Stimulated activated CD4-positive, alpha-beta T cell treated with anti-CD3 and anti-CD28 coated beads, Interleukin-4, amount 100 ng/mL, for 24 hours (primary cell): ENCODE measurements at regions not wholly inside any gene's neighbourhood (a gene's known extent, or its start where the extent isn't known, plus 50 kb on each side); places are given as distances from the start of the nearest gene placed in this dataset.
"Not testable (repeated sequence)": the region's sequence is repeated elsewhere in the genome, so short reads cannot be mapped to it uniquely, and the experiment has no call there.

ENCODE experiments used
- DNase-seq: peaks from one replicate; pipeline ENCODE4 v3.0.0-alpha.2; 2020

DNA sequence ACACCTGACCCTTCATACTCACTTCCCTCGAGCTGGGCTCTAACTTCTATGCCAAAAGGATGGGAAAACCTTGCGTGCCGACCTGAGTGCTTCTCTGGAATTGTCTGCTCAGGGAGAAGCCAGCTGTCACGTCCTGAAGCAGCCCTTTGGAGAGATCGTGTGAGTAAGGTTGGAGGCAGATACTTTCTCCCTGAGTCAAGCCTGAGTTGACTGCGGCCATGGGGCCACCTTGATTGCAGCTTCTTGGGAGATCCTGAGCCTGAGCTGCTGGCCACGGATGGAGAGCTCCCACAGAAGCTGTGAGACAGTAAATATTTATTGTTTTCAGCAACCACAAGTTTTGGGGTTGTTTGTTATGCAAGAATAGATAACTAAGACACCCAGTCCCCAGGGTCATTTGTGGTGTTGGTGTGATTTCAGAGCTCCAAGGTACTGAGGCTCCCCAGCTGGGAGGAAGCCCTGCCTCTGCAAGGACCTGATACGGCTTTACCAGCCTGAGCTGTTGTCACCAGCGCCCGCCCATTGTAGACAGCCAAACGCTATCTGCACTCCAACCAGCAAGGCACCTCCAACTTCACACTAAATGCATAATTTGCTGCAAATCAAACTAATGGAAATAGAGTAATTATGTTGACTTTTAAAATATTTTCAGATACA lies 531.6 kb downstream of the PTPRU start:
- DNase-seq, result no peak

GRCh38 chr1:29767088-29767685 lies 530.9 kb downstream of the PTPRU start:
- DNase-seq, result no peak

- DNase-seq, result no peak
Measured at GRCh38 chr1:29762635-29763034, 526.3 kb downstream of the PTPRU start.

DNA sequence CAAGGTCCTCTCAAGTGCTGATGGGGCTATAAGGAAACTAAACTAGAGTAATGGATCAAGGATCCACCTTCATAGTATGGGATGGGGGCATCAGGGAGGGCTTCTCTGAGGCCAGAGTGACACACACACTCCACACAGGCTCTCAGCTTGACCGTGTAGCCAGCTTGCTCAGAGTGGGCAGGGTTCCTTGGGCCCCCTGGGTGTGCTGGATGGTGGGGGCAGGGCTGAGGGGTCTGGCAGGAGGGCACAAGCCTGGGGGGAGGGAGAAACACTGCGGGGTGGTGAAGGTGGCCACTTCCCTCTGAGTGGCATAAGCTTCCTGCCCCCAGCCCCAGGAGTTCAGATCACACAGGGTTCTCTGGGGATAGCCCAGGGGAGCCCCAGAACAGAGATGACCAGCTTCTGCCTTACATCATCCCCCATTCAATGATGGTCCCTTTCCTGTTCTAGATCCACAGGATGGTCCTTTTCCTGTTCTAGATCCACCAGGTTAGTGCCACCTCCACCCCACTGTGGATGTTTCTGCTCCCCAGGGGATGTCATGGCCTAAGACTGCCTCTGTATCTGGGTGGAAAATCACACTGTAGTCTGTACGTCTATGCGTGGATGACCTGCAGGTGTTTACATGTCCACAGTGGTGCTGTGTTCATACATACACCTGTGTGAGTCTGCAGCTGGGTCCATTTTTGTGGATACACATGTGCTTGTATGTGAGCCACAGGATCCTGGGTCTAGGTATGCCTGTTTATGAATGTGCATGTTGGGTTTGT lies 525.0 kb downstream of the PTPRU start:
- DNase-seq, result no peak

DNA sequence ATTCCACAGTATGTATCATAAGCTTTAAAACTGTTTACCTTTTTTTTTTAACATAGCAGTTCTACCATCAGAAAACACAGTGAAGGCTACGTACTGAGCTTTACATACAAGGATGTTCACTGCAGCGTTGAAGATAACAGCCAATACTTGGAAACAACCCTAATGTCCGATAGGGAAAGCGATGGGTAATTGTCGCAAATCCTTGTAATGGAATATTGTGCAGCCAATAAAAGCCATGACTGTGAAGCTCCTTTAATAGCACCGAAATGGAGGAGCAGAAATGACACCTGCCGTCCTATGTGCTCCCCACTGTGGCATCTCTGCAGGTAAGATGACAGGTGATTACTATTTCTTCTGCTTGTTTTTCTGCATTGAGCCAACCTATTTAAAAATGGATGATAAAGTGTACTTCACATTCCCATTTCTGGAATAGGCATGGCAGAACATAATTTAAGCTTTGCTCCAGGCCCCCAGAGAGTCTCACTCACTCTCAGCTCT lies 523.8 kb downstream of the PTPRU start:
- DNase-seq, result no peak

DNA sequence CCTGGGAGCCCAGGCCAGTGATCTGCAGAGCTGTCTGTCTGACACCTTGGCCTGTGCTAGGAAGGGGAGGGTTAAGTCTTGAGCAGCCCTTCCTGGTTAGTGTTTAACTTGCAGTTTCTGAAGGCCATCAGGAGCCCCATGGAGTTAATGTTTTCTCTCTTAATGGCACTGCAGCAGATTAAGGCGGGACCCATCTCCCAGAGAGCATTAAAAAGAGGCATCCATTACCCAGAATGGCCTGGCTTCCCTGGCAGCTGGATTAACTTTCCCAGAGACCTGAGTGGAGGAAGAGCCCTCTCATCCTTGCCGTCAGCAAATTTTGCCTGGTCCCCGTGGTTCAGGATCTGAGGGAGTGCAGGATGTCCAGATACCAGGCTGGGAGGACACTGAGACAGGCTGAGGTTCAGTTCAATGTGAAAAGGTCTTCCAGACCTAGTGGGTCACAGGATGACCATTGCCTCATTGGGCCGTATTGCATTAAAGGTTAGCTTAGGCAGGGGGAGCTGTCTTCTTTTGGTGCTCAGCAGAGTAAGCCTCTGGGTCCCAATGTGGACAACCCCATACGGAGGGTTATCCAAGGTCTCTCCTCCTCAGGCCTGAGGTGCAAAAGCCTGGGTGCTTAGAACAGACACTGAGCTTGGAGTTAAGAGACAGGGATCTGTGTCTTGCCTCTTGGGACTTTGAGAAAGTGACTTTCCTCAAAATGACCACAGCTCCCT lies 522.6 kb downstream of the PTPRU start:
- DNase-seq, result no peak

DNA sequence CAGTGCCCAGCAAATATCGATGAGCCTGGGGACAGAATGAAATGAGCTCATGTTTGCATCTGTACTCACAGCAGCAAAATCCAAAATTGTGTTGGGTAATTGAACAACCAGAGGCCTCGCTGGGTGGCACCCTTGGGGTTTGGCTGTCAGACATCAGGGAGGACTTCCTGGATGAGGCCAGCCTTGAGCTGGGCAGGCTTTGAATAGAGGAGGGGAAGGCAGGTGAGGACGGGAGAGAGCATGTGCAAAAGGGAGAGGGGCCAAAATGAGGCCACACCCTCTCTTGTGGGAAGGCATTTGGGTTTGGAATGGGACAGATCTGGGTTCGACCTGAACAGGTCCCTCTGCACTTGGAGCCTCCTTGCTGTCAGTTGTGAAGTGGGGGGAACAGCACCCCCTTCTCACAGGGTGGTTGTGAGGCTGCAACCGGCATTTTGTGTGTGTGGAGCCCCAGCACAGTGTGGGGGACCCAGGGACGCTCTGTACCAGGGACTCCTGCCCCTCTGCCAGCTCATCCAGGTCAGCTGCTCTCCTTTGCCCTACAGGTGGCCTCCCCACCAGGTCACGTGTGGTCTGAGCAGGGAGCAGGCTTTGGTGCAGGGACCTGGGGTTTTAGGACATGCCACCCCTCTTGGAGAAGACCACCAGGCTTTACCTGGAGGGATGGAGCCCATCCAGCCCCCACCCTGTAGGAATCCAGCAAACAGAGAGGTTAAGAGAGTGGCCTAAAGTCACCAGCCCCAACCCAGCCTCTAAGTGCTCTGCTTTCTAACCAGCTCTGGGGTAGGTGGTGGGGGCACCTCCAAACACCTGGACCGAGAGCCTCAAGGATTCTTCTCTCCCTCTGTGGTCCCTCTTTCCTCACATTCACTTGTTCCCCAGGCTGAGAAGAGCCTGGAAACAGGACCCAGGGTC lies 521.8 kb downstream of the PTPRU start:
- no peak for DNase-seq

DNA sequence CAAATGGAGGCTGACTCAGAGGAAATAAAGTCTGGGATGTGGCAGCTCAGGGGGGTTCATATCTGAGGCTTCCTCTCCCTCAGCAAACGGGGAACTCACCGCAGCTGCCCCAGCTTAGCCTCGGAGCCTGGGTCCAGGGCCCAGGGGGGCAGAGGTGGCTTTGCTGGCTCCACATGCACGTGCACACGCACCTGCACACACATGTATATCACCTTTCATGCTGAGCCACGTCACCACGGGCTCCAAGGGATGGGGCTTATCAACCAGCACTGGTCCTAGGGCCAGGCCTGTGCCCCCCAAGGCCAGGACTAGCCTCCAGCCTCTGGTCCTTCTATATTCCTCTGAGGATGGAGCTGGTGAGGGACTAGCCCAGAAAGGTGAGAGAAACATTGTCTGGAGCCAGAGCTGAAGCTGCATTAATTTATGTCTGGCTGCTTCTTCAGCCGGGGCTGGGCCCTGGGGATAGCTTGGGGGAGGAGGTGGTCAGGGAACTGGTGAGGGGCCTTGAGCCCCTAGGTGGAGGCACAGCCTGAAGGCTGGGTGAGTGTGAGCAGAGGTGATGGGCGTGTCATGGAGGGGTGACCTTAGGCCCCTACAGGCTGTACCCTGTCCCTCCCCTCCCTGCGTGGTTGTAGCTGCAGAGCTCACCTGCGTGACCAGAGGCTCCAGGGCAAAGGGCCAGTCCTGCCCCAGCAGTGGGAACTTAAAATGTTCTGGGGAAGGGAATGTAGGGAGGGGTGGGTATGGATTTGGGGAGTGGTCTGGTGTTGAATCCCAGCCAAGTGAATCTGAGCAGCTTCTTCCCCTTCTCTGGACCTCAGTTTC lies 520.8 kb downstream of the PTPRU start:
- no peak for DNase-seq

DNA sequence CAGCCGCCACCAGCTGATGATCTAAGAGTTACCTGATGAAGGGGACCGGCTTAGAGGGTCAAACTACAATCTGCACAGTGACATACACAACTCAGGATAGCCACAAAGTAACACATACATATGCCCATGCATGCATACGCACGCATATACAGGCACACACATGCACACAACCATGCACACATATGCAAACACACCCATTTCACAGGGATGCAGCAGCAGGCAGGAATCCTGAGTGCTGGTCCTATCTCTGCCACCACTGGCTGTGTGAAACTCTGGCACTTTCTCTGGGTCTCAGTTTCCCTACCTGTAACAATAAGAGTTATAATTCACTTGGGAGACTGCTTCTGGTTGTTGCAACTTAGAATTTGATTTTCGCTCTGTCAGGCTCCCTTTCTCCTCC lies 520.2 kb downstream of the PTPRU start:
- no peak for DNase-seq

DNA sequence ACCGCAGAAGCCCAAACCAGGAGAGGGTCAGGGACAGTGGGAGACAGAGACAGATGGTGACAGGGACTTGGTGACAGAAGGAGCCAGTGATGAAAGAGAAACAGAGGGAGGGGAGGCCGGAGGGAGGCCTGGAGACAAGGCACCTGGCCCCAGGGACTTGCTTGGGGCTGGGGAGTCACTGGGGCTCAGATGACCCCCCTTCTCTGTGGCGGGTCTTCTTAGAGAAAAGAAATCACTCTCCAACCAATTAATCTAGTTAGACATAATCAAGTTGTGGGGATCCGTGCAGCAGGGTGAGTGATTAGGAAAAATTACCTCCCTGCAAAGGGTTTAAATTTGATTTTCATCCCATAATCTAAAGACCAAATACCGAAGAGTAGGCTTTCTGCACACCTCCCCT lies 519.8 kb downstream of the PTPRU start:
- no peak for DNase-seq

- DNase-seq, result not testable (repeated sequence)
Measured at GRCh38 chr1:29755412-29756015, 519.2 kb downstream of the PTPRU start.

DNA sequence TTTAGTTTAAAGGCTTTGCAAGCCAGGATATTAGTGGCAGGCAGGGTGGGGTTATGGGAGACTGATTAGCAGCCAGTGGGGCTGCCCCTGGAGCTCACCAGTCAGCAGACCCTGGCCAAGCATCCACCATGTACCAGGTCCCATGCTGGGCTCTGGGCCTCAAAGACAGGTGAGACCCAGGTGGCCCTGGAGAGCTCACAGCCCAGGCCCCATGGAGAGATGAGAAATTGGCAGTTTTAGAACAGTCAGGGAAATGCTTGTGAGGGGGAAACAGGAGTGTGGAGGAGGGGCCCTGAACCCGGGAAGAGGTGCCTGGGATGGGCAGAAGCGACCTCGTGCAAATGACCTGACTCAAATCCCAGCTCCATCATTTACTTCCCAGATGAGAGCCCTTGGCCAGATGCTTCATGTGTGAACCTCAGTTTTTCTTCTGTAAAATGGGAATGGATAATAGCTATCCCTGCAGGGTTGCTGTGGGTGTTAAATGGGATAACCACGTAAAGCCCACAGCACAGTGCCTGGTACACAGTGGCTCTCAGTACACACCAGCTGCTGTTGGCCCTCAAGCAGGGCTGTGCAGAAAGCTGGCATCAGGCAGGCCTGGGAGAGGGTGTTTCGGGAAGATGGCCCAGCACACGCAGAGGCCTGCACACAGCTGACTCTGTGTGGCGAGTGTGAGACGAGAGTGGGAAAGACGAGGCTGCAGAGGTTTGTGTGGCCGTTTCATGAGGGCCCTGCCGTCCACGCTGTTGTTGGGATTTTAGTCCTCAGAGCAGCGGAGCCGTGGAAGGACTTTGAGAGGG lies 518.5 kb downstream of the PTPRU start:
- DNase-seq, result no peak

- DNase-seq, result no peak
Measured at GRCh38 chr1:29753771-29754572, 517.6 kb downstream of the PTPRU start.

DNA sequence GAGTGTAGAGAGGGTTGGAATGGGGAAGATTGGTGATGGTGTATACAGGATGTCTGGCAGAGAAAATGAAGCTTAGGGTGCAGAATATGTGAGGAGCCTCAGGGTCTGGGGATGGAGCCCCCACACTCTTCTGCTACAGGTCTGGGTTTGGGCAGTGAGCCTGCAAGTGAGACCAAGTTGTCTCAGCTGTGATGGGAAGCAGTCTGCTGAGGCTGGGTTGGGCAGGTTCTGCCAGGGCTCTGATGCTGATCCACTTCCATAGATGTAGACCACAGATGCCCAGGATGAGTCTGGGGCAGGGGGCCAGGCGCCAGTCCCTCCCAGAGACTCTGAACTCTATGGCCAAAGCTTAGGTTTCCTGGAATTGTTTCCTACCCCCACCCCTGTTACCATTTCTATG lies 516.9 kb downstream of the PTPRU start:
- DNase-seq, result no peak

GRCh38 chr1:29752141-29752540 lies 515.8 kb downstream of the PTPRU start:
- no peak for DNase-seq

DNA sequence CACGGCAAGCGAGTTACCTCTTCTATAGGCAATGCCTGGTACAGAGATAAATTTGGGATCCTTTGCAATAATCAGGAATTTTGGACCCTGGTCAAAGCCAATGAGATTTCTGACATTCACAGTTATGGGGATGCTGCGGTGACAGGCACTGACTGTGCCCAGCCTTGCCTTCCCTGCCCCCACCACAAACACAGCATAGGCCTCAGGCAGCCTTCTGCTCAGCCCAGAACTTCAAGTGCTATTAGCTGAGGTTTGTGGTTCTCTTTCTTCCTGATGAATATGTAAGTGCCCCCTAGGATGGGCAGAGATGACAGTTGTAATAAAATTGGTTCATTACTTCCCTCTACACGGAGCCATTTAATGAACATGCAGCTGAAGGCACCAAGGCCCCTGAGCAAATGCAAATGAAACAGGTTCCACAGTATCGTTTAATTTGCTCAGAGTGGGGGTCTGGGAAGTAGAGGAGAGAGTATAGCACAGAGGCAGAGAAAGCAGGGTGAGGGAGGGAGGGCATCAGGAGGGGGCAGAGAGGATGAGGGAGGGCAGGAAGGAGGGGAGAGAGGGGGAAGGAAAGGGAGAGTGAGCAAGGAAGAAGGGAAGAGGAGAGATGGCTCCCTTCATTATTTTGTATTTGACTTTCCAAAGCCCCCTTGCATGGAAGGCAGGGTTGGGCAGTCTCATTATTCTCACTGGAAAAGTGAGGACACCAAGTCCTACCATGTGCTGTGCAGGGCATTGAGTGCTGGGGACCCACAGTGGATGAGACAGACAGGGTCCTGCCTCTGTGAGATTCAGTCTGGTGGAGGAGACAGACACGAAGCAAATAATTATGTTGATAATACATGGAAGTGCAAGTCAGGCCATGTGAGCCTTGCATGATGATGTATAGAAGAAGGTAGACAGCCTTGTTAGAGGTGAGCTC lies 513.0 kb downstream of the PTPRU start:
- no peak for DNase-seq

- no peak for DNase-seq
Measured at GRCh38 chr1:29747196-29747595, 510.9 kb downstream of the PTPRU start.

DNA sequence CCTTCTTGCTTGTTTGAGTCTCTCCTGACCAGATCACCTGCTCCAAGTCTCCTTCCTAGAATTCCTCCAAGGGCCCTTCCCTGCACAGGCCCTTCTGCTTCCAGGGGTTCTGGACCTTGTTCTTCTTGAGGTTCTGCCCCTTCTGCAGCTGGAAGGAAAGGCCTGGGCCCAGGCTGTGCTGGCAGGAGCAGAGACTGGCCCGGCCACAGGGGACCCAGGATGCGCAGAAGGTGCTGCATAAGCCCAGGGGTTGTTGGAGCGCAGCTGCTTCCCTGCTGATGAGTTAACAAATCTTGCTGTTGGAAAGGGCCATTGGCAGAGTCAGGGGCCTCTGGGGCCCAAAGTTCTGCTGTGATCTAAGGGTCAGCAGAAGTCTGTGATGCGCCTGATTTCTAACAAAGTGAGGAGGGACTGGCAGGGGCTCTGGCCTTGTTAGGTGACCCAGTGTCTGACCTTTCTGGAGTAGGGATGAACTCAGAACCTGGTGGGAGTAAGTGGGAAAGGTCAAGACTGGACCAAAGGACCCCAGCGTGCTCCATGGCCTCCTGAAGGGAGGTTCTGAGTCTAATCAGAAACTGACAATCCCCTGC lies 509.8 kb downstream of the PTPRU start:
- DNase-seq, result no peak
